ENCODE measurements at regions not wholly inside any gene's neighbourhood (a gene's known extent, or its start where the extent isn't known, plus 50 kb on each side); places are given as distances from the start of the nearest gene placed in this dataset.

GRCh38 chrX:13266641-13267345 lies 53.1 kb downstream of the ATXN3L start:
- DNase-seq (ENCODE audit: low read depth): no peak

GRCh38 chrX:13265549-13266132 lies 54.2 kb downstream of the ATXN3L start:
- no peak for DNase-seq (ENCODE audit: low read depth)

GRCh38 chrX:13265111-13265510 lies 54.7 kb downstream of the ATXN3L start:
- no peak for DNase-seq (ENCODE audit: low read depth)

- DNase-seq (ENCODE audit: low read depth): no peak
Observed at GRCh38 chrX:13263560-13264251, 56.1 kb downstream of the ATXN3L start.

GRCh38 chrX:13261348-13261747 lies 58.5 kb downstream of the ATXN3L start:
- no peak for DNase-seq (ENCODE audit: low read depth)

DNA sequence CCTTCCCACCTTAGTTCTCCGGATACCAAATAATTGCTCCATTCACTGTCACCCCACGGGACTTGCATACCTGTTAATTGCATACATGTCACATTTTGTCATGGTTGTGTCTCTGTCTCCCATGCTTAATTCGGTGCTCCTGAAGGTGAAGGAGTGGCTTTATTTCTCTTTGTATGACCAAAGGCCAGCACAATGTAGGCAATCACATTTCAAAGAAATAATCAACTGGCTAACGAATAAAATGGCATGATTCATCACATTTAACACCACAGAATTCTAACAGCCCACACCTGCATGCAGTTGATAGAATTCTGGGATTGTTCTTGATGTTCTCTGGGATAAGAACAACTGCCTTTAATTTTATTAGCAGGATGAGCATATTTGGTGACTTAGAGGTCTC lies 59.3 kb downstream of the ATXN3L start:
- no peak for DNase-seq (ENCODE audit: low read depth)

- DNase-seq (ENCODE audit: low read depth): no peak
Observed at GRCh38 chrX:13258725-13259124, 61.1 kb downstream of the ATXN3L start.

- no peak for DNase-seq (ENCODE audit: low read depth)
Observed at GRCh38 chrX:13258052-13258444, 61.8 kb downstream of the ATXN3L start.

- no peak for DNase-seq (ENCODE audit: low read depth)
Observed at GRCh38 chrX:13257223-13258051, 62.4 kb downstream of the ATXN3L start.

- DNase-seq (ENCODE audit: low read depth): no peak
Observed at GRCh38 chrX:13256603-13257002, 63.2 kb downstream of the ATXN3L start.

DNA sequence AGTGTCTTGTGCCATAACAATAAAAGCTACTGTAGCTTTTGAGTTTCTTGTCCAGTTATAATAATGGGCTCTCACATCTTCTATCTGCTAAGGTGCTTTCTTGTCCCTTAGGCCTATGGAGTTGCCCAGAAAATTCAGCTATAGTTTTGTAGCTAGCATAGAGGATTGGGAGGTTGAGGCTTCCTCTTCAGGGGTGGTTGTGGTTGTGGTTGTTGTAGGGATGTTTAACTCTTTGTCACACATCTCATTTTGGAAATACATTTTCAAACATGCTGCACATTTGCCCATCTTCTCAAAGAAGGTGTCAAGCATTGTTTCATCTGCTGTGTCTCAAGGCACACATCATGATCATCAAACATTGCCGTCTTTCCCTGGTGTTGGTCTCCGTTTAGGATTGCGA lies 65.0 kb downstream of the ATXN3L start:
- DNase-seq (ENCODE audit: low read depth): no peak

GRCh38 chrX:13254076-13254785 lies 65.6 kb downstream of the ATXN3L start:
- DNase-seq (ENCODE audit: low read depth): no peak

DNA sequence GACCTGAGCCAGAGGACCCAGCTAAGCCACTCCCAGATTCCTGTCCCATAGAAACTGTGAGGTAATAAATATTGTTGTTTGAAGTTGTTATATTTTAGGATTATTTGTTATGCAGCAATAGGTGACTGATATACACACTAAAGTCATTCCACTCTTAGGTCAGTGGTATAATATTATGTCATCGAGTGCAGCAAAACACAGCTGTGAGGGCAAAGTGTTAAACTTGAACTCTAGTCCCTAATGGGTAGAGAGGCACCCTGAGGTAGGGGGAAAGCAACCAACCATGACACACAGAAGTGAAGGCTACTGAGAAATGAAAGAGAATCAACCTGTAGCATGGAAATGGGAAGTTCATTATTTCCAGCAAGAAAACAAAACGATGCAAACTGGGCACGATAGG lies 66.6 kb downstream of the ATXN3L start:
- DNase-seq (ENCODE audit: low read depth): no peak

DNA sequence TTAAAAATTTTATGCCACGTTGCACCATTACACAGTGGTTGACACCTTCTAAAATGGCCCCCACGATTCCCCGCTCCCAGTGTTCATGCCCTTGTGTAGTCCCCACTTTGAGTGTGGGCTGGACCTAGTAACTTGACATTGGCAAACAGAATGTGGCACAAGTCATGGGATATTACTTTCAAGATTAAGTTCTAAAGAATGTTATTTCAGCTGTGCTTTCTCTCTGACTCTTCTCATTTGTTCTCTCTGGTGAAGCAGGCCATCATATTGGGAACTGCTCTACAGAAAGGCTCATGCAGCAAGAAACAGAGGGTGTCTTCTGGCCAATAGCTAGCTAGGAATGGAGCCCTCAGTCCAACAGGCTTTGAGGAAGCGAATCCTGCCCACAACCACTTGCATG lies 67.1 kb downstream of the ATXN3L start:
- DNase-seq (ENCODE audit: low read depth): no peak

DNA sequence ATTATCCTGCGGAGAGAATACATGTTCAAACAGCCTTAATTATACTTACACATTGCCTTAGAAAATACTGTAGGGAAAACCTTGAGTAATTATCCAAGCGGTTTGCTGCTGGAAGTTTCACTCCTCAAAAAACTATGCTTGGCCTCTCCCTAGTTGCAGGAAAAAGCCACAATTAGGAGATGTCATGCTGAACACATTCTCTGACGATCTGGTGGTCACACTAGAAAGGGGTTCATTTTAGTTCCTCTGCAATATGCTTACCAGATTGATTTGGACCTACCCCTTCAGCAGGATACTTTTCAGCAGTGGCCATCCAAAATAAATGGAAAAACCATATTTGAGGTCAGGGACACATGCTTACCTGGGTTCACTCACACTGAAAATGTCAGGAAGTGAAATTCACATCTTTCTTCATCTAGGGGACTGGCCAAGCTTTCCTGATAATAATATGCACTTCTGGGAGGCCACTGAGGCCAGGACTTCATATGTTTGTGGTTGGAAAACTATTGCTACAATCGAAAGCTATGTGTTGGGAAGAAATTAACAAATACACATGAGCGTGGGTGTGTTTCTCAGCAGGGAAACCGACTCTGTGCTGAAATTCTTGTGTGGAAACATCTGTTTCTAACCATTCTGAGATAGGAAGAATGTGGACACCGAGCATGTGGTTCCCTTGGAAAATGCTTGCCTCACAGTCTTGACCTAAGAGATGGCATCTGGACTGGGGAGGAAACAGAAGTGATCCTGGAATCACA lies 68.8 kb downstream of the ATXN3L start:
- peak; percentile 24 for DNase-seq (ENCODE audit: low read depth)

- no peak for DNase-seq (ENCODE audit: low read depth)
Observed at GRCh38 chrX:13248867-13249486, 70.9 kb downstream of the ATXN3L start.

DNA sequence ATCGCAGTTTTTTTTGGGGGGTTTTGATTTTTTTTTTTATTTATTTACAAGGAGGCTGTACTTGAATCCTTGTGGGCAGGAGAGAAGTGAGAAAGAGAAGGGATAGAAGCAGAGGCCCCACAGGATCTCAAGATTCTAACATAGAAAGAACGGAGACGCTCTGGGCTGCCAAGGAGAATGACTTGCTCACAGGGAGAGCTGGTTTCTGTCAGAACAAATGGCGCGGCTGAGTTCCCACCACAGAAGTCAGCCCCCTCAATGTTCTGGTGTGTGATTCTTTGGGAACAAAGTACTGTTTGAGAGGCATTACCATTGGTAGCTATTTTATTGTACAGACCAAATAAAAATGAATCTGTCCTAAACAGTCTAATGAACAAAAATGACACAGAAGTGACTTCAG lies 80.6 kb downstream of the ATXN3L start:
- DNase-seq (ENCODE audit: low read depth): no peak

DNA sequence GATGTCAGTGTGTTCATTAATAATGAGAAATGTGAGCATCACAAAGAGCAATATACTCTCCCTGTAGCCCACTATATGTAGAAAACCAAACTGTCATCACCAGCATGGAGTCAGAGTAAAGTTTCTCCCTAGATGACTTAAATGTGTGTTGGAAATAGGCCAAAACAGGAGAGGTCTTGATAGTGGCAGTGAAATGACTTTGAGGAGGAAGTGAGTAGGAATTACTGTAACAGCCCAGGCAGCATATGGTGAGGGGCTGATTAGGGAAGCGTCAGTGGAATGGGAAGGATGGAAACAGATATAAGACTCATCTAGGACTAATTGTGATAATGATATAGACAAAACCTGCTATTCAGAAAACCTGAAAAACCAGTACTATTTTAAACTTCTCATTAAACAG lies 83.9 kb downstream of the ATXN3L start:
- DNase-seq (ENCODE audit: low read depth): no peak

DNA sequence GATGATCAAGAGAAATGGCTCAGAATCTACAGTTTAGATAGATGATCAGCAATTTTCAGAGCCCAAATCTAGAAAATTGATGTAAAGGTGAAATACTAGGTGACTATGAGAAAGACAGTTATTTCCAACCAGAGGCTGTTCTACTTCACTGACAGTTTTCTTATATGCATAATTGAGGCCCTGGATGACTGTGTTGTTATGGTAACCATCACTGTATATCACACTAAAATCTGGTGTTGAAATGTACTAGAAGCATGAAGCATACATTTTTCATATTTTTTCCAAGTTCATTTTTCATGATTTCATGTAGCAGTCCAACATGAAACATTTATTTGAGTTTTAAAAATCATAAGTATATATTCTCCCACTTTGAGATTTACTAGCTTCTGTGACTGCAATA lies 87.4 kb downstream of the ATXN3L start:
- no peak for DNase-seq (ENCODE audit: low read depth)

DNA sequence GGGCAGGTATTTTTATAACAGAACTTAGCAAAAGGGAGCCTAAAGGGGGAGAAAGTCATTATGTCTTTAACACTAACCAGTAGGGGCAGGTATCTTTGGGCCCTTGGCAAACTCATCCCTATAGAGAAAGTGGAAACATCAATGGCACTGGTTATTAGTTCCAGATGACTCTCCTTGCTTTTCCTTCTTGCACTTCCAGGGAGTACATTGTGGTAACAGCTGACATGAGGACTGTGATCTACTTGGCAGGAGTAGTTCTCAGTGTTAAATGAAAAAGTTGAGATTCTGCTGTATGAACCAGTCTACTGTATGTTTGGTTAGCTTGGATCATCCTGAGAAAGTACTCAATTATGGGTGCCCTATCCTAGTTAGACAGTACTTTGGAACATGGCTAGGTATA lies 93.6 kb downstream of the ATXN3L start:
- DNase-seq (ENCODE audit: low read depth): no peak

All from forelimb muscle (tissue), 1 donor.